ENCODE measurements at regions not wholly inside any gene's neighbourhood (a gene's known extent, or its start where the extent isn't known, plus 50 kb on each side); places are given as distances from the start of the nearest gene placed in this dataset.

DNA sequence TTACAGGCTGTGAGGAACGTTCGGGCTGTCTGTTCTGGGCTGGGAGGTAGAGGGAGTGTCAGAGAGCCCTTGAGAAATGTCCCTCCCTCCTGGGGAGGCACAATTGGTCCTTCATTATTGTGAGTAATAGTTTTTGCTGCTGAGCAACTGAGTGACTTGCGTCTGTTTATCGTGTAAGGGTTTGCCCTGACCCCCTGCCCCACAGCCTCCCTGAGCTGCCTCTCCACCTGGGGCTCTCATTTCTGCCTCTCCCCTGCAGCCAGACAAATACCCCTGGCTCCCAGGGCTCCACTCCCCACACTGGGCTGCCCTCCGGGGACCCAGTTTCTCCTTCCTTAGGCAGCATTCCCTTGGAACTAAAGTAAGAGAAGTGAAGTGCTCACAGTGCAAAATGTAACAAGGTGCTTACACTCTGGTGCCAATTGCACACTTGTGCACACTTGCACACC lies 174.9 kb upstream of the MVB12B start:
- intact Hi-C loops (cut with micrococcal nuclease) (no loop called here), dilution Hi-C loops (cut with MboI; ENCODE audit: extremely low pct_ligation_motif_present, low sequenced_read_pairs) (no loop called here)
- Histone ChIP-seq H3K4me3 (replicated peaks in 1 of 3; ENCODE audit: insufficient read depth in 1 of 3, low read depth in 1 of 3, low read length in 3 of 3) (no peak overlapping the region), H3K36me3 (ENCODE audit: control insufficient read depth in 2 of 2, extremely low read depth in 1 of 2, insufficient read depth in 2 of 2, low read length in 2 of 2) (no peaks in the 10 kb centered on the region), H4K20me1 (replicated peaks; ENCODE audit: control insufficient read depth, extremely low read depth, insufficient read depth, low read length) (no peaks in the 10 kb centered on the region), H3K27me3 (ENCODE audit: control insufficient read depth in 2 of 2, insufficient read depth in 2 of 2, low read length in 2 of 2) (peaks cover 0 to under 1% of the 10 kb centered on the region in 2 experiments), H2AFZ (ENCODE audit: low read depth, low read length) (no peak overlapping the region), H3K4me1 (ENCODE audit: control insufficient read depth, extremely low read depth, insufficient read depth, low read length) (no peaks in the 10 kb centered on the region), H3K9me3 (replicated peaks; ENCODE audit: control insufficient read depth, insufficient read depth, low read length) (no peaks in the 10 kb centered on the region), H3K27ac (ENCODE audit: insufficient read depth, low read depth, low read length) (no peak overlapping the region), H3K9me1 (replicated peaks; ENCODE audit: control insufficient read depth, extremely low read depth, insufficient read depth, low read length) (no peaks in the 10 kb centered on the region), H3K4me2 (ENCODE audit: insufficient read depth, low read length) (no peak overlapping the region), H3K9ac (replicated peaks; ENCODE audit: extremely low read depth, insufficient read depth, low read length) (no peak overlapping the region), H3K79me2 (ENCODE audit: control insufficient read depth, insufficient read depth, low read length) (no peaks in the 10 kb centered on the region)
- CTCF ChIA-PET: interaction anchor here (0.6 kb wide), 1 partner anchor 769 kb away, joined by 4 read pairs; no protein-coding TSS in a partner anchor
- FAIRE-seq (no peak), DNase-seq (ENCODE audit: low read depth, low spot score) (no peak)
- no TSS peak for BruUV-seq (replicated peaks)
- TF ChIP-seq FOS (IDR thresholded peaks at IDR 0.05; ENCODE audit: borderline replicate concordance, insufficient read depth, low read length): no peak
- no peak for TF ChIP-seq MAX (IDR thresholded peaks at IDR 0.05; ENCODE audit: insufficient read depth, insufficient read length)
- TF ChIP-seq POLR2A (IDR thresholded peaks at IDR 0.05; ENCODE audit: low read depth, low read length): no peak
- TF ChIP-seq JUN (IDR thresholded peaks at IDR 0.05; ENCODE audit: borderline replicate concordance, insufficient read depth, insufficient read length, low read depth): no peak
- no peak for TF ChIP-seq MYC (IDR thresholded peaks at IDR 0.05; ENCODE audit: low read depth, low read length)
- TF ChIP-seq POLR2AphosphoS5 (IDR thresholded peaks at IDR 0.05; ENCODE audit: insufficient read depth, low read depth, low read length): no peak
- TF ChIP-seq GATA2 (IDR thresholded peaks at IDR 0.05; ENCODE audit: insufficient read depth, insufficient read length, low read depth, low read length): no peak
- TF ChIP-seq CTCF (IDR thresholded peaks at IDR 0.05; ENCODE audit: extremely low read depth in 1 of 2, insufficient read depth in 1 of 2, low read depth in 1 of 2, low read length in 2 of 2): no peak
- TF ChIP-seq EZH2 (IDR thresholded peaks at IDR 0.05; ENCODE audit: borderline replicate concordance, low read depth, low read length, severe bottlenecking): no peak
- POLR2A ChIA-PET: no interaction called here

Measured in endothelial cell of umbilical vein (primary cell).